OCI-LY3 (cell line): ENCODE measurements at regions not wholly inside any gene's neighbourhood (a gene's known extent, or its start where the extent isn't known, plus 50 kb on each side); places are given as distances from the start of the nearest gene placed in this dataset.

Experiments used
- H2AFZ ChIP-seq: fragments of 200-600, 300-600 bp; shearing (Covaris generic); 2 replicates; pipeline ENCODE4 v1.6.0; 2014; ENCODE audit warnings: antibody characterized with exemption, low read depth, low read length
- H3K27ac ChIP-seq: fragments of 200-600, 300-600 bp; sonication (generic); 2 replicates; pipeline ENCODE4 v1.5.1; 2014; ENCODE audit warnings: mild to moderate bottlenecking, low read length, moderate library complexity, mixed read lengths
- H3K27me3 ChIP-seq: fragments of 200-600, 300-600 bp; sonication (generic); 2 replicates; pipeline ENCODE4 v1.6.1; 2014; ENCODE audit warnings: low read depth, low read length, mixed read lengths
- H3K36me3 ChIP-seq: fragments of 200-600, 300-600 bp; sonication (generic); replicated peaks from 2 replicates; pipeline ENCODE3; 2014; ENCODE audit warnings: low read depth, low read length, mixed read lengths
- H3K4me1 ChIP-seq: fragments of 300-600, 200-600 bp; sonication (generic); 2 replicates; pipeline ENCODE4 v1.6.1; 2014; ENCODE audit warnings: low read length, mixed read lengths
- H3K4me2 ChIP-seq: fragments of 200-600, 300-600 bp; sonication (generic); 2 replicates; pipeline ENCODE4 v1.6.1; 2014; ENCODE audit warnings: low read length, mixed read lengths
- H3K4me3 ChIP-seq: fragments of 300-600, 200-600 bp; sonication (generic); 2 replicates; pipeline ENCODE4 v1.5.1; 2014; ENCODE audit warnings: antibody characterized with exemption, mild to moderate bottlenecking, low read length, moderate library complexity
- H3K79me2 ChIP-seq: fragments of 300-600, 200-600 bp; shearing (Covaris generic); 2 replicates; pipeline ENCODE4 v1.6.1; 2014; ENCODE audit warnings: mild to moderate bottlenecking, low read length, mixed read lengths
- H3K9ac ChIP-seq: fragments of 300-600, 200-600 bp; shearing (Covaris generic); 2 replicates; pipeline ENCODE4 v1.6.0; 2014; ENCODE audit warnings: mild to moderate bottlenecking, low read length, moderate library complexity
- H3K9me3 ChIP-seq: fragments of 200-600, 300-600 bp; shearing (Covaris generic); 2 replicates; pipeline ENCODE4 v1.6.1; 2014; ENCODE audit warnings: low read length, mixed read lengths; ENCODE audit not compliant: insufficient read depth
- H4K20me1 ChIP-seq: fragments of 200-600, 300-600 bp; sonication (generic); 2 replicates; pipeline ENCODE4 v1.6.1; 2016; ENCODE audit warnings: low read length, mixed read lengths; ENCODE audit not compliant: insufficient read depth
- CTCF ChIP-seq: fragments of 200-600, 300-600 bp; sonication (generic); IDR thresholded peaks from 2 replicates; pipeline ENCODE4 v1.5.1; 2014; ENCODE audit warnings: antibody characterized with exemption, low read length, low read depth
- EZH2phosphoT487 ChIP-seq: fragments of 200-600 bp; shearing (Covaris generic); IDR thresholded peaks from 2 replicates; pipeline ENCODE4 v1.6.1; 2018; ENCODE audit warnings: antibody characterized with exemption, mixed run types, low read depth

- no peak for TF ChIP-seq CTCF
- TF ChIP-seq EZH2phosphoT487, result no peak
- Histone ChIP-seq H3K79me2 (no peaks in the 10 kb centered on the region), H4K20me1 (no peaks in the 10 kb centered on the region), H3K4me2 (no peak overlapping the region), H3K27ac (no peak overlapping the region), H3K4me3 (no peak overlapping the region), H2AFZ (no peak overlapping the region), H3K9ac (no peak overlapping the region), H3K4me1 (peaks cover 24% of the 10 kb centered on the region), H3K27me3 (no peaks in the 10 kb centered on the region), H3K9me3 (peaks cover 6% of the 10 kb centered on the region; the same call in 1 of the 2 replicates), H3K36me3 (no peaks in the 10 kb centered on the region)
These were observed 155.3 kb upstream of the ADGRL3 start for GRCh38 chr4:61044837-61045236.

- Histone ChIP-seq H2AFZ (no peak overlapping the region), H3K4me1 (no peaks in the 10 kb centered on the region), H4K20me1 (no peaks in the 10 kb centered on the region), H3K79me2 (no peaks in the 10 kb centered on the region), H3K27ac (no peak overlapping the region), H3K36me3 (no peaks in the 10 kb centered on the region), H3K9ac (no peak overlapping the region), H3K9me3 (no peaks in the 10 kb centered on the region), H3K4me3 (no peak overlapping the region), H3K27me3 (no peaks in the 10 kb centered on the region), H3K4me2 (no peak overlapping the region)
- TF ChIP-seq EZH2phosphoT487, result no peak
- no peak for TF ChIP-seq CTCF
These were observed 151.1 kb upstream of the ADGRL3 start for GRCh38 chr4:61049018-61049417.

GRCh38 chr4:61067381-61067780 is 132.7 kb upstream of the ADGRL3 start:
- no peaks in the 10 kb centered on the region; the same call in 1 of the 2 replicates for H3K4me1 ChIP-seq
- no peaks in the 10 kb centered on the region for H3K36me3 ChIP-seq
- no peak overlapping the region for H3K4me3 ChIP-seq
- no peaks in the 10 kb centered on the region for H3K9me3 ChIP-seq
- no peaks in the 10 kb centered on the region for H3K79me2 ChIP-seq
- H3K9ac ChIP-seq, result no peak overlapping the region
- H2AFZ ChIP-seq, result no peak overlapping the region
- TF ChIP-seq EZH2phosphoT487 (no peak), CTCF (no peak)
- H3K27ac ChIP-seq, result no peak overlapping the region
- H4K20me1 ChIP-seq, result no peaks in the 10 kb centered on the region
- H3K4me2 ChIP-seq, result no peak overlapping the region
- no peaks in the 10 kb centered on the region for H3K27me3 ChIP-seq

- Histone ChIP-seq H3K36me3 (no peaks in the 10 kb centered on the region), H3K9me3 (no peaks in the 10 kb centered on the region), H3K79me2 (no peaks in the 10 kb centered on the region), H3K4me1 (no peaks in the 10 kb centered on the region; the same call in 1 of the 2 replicates), H3K4me2 (no peak overlapping the region), H3K9ac (no peak overlapping the region), H3K27ac (no peak overlapping the region), H2AFZ (no peak overlapping the region), H4K20me1 (no peaks in the 10 kb centered on the region), H3K4me3 (no peak overlapping the region), H3K27me3 (no peaks in the 10 kb centered on the region)
- no peak for TF ChIP-seq EZH2phosphoT487
- TF ChIP-seq CTCF, result no peak
These were observed 132.1 kb upstream of the ADGRL3 start for GRCh38 chr4:61068060-61068459.
